ENCODE measurements at regions not wholly inside any gene's neighbourhood (a gene's known extent, or its start where the extent isn't known, plus 50 kb on each side); places are given as distances from the start of the nearest gene placed in this dataset.

DNA sequence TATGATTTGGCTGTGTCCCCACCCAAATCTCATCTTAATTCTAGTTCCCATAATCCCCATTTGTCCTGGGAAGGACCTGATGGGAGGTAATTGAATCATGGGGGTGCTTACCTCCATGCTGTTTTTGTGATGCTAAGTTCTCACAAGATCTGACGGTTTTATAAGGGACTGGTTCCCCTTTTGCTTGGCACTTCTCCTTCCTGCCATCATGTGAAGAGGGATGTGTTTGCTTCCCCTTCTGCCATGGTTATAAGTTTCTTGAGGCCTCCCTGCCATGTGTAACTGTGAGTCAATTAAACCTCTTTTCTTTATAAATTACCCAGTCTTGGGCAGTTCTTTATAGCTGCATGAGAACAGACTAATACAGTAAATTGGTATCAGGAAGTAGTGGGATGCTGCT is 114.1 kb downstream of the ZNF648 start:
- TF ChIP-seq RAD21 (IDR thresholded peaks at IDR 0.05; ENCODE audit: low read depth) (no peak), EGR1 (IDR thresholded peaks at IDR 0.05) (no peak), YY1 (IDR thresholded peaks at IDR 0.05; ENCODE audit: low read depth) (no peak), EP300 (IDR thresholded peaks at IDR 0.05; ENCODE audit: borderline replicate concordance) (no peak), TEAD4 (IDR thresholded peaks at IDR 0.05) (no peak), CEBPB (IDR thresholded peaks at IDR 0.05) (no peak), NFIC (IDR thresholded peaks at IDR 0.05) (no peak), FOXM1 (IDR thresholded peaks at IDR 0.05; ENCODE audit: borderline replicate concordance, low read depth) (no peak), TAF1 (IDR thresholded peaks at IDR 0.05; ENCODE audit: low read depth) (no peak)
- TF ChIP-seq, protein P1, sequence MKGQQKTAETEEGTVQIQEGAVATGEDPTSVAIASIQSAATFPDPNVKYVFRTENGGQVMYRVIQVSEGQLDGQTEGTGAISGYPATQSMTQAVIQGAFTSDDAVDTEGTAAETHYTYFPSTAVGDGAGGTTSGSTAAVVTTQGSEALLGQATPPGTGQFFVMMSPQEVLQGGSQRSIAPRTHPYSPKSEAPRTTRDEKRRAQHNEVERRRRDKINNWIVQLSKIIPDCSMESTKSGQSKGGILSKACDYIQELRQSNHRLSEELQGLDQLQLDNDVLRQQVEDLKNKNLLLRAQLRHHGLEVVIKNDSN (IDR thresholded peaks at IDR 0.05), result no peak
- TF ChIP-seq, protein P2, sequence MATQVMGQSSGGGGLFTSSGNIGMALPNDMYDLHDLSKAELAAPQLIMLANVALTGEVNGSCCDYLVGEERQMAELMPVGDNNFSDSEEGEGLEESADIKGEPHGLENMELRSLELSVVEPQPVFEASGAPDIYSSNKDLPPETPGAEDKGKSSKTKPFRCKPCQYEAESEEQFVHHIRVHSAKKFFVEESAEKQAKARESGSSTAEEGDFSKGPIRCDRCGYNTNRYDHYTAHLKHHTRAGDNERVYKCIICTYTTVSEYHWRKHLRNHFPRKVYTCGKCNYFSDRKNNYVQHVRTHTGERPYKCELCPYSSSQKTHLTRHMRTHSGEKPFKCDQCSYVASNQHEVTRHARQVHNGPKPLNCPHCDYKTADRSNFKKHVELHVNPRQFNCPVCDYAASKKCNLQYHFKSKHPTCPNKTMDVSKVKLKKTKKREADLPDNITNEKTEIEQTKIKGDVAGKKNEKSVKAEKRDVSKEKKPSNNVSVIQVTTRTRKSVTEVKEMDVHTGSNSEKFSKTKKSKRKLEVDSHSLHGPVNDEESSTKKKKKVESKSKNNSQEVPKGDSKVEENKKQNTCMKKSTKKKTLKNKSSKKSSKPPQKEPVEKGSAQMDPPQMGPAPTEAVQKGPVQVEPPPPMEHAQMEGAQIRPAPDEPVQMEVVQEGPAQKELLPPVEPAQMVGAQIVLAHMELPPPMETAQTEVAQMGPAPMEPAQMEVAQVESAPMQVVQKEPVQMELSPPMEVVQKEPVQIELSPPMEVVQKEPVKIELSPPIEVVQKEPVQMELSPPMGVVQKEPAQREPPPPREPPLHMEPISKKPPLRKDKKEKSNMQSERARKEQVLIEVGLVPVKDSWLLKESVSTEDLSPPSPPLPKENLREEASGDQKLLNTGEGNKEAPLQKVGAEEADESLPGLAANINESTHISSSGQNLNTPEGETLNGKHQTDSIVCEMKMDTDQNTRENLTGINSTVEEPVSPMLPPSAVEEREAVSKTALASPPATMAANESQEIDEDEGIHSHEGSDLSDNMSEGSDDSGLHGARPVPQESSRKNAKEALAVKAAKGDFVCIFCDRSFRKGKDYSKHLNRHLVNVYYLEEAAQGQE (IDR thresholded peaks at IDR 0.05; ENCODE audit: low read depth), result no peak
- TF ChIP-seq, protein P3, sequence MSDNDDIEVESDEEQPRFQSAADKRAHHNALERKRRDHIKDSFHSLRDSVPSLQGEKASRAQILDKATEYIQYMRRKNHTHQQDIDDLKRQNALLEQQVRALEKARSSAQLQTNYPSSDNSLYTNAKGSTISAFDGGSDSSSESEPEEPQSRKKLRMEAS (IDR thresholded peaks at IDR 0.05), result no peak

Data from Ishikawa (cell line).